ENCODE measurements at regions not wholly inside any gene's neighbourhood (a gene's known extent, or its start where the extent isn't known, plus 50 kb on each side); places are given as distances from the start of the nearest gene placed in this dataset.

DNA sequence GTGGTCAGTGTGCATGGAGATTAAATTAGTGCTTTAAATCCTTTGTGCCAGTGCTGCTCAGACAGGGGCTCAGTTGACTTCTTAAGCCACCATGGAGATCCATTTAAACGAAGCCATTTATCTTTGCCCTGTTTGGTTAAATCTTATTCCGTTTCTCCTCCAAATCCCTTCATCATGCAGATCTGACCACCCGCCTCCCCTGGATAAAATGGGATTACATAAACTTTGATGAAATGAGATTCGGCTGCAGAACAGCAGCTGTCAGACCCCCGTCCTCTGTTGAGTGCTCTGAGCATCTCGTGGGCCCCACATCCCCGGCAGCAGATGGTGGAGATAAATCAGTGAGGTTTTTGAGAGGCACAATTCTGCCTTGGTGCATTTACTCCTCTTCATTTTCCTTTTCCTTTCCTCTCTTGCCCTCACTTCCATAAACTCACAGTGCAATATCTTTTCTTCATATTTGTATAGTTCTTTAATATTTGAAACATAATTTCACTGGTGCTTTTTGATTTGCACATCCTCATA, 84.4 kb upstream of the TWIST2 start:
- no peaks in the 10 kb centered on the region for H3K36me3 ChIP-seq
- intact Hi-C loops (cut with DNase I): no loop called here
- no peaks in the 10 kb centered on the region for H3K4me1 ChIP-seq
- ATAC-seq (no peak), DNase-seq (no peak)
- TF ChIP-seq CTCF (IDR thresholded peaks at IDR 0.05) (no peak), POLR2A (IDR thresholded peaks at IDR 0.05) (no peak)
- WGBS (ENCODE audit: insufficient coverage, low coverage, low lambda C conversion rate, missing lambda C conversion rate): 33% methylated on average over 7 of the region's 7 CpGs
- no peak overlapping the region for H3K27ac ChIP-seq
- H3K4me3 ChIP-seq: no peak overlapping the region
- no peaks in the 10 kb centered on the region for H3K9me3 ChIP-seq
- no peaks in the 10 kb centered on the region for H3K27me3 ChIP-seq

DNA sequence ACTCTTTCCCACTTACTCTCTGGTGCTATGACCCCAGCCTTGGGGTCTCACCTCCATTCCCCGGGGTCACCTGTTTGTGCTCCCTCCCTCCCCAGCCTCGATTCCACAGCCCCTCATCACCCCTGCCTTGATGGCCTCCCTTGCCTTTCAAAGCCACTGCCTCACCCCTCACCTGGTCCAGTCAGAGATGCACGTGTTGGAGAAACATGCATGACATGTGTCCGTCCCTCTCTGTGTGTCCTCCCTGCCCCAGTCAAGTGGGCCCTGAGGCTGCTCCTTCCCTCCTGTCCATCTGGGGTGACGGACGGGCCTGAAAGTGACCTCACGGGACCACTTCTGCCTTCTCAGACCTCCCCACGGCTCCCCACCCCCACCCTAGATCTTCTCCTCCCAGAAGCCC, 82.3 kb upstream of the TWIST2 start:
- ATAC-seq (no peak), DNase-seq (no peak)
- Histone ChIP-seq H3K36me3 (no peaks in the 10 kb centered on the region), H3K27me3 (no peaks in the 10 kb centered on the region), H3K27ac (no peak overlapping the region), H3K9me3 (no peaks in the 10 kb centered on the region), H3K4me3 (no peak overlapping the region), H3K4me1 (no peaks in the 10 kb centered on the region)
- WGBS (ENCODE audit: insufficient coverage, low coverage, low lambda C conversion rate, missing lambda C conversion rate): 50% methylated on average over 8 of the region's 8 CpGs
- intact Hi-C loops (cut with DNase I): no loop called here
- TF ChIP-seq CTCF (IDR thresholded peaks at IDR 0.05): no peak
- no peak for TF ChIP-seq POLR2A (IDR thresholded peaks at IDR 0.05)

- no peak for TF ChIP-seq POLR2A (IDR thresholded peaks at IDR 0.05)
- Histone ChIP-seq H3K27ac (no peak overlapping the region), H3K36me3 (no peaks in the 10 kb centered on the region), H3K27me3 (no peaks in the 10 kb centered on the region), H3K4me1 (no peaks in the 10 kb centered on the region), H3K4me3 (no peak overlapping the region), H3K9me3 (no peaks in the 10 kb centered on the region)
- no peak for ATAC-seq
- intact Hi-C loops (cut with DNase I): no loop called here
- 64% methylated on average over 6 of the region's 6 CpGs for WGBS (ENCODE audit: insufficient coverage, low coverage, low lambda C conversion rate, missing lambda C conversion rate)
- DNase-seq: no peak
Measured at GRCh38 chr2:238771218-238771617, 76.7 kb upstream of the TWIST2 start.

- 56% methylated on average over 14 of the region's 15 CpGs for WGBS (ENCODE audit: insufficient coverage, low coverage, low lambda C conversion rate, missing lambda C conversion rate)
Measured at GRCh38 chr2:238771639-238772038, 76.2 kb upstream of the TWIST2 start.

More at GRCh38 chr2:238771639-238772038, 76.2 kb upstream of the TWIST2 start:
- Histone ChIP-seq H3K27me3 (no peaks in the 10 kb centered on the region), H3K4me1 (no peaks in the 10 kb centered on the region), H3K36me3 (no peaks in the 10 kb centered on the region), H3K4me3 (no peak overlapping the region), H3K9me3 (no peaks in the 10 kb centered on the region), H3K27ac (no peak overlapping the region)
- TF ChIP-seq POLR2A (IDR thresholded peaks at IDR 0.05) (no peak), CTCF (IDR thresholded peaks at IDR 0.05) (no peak)
- intact Hi-C loops (cut with DNase I): no loop called here
- no peak for DNase-seq
- no peak for ATAC-seq
